ENCODE measurements at regions not wholly inside any gene's neighbourhood (a gene's known extent, or its start where the extent isn't known, plus 50 kb on each side); places are given as distances from the start of the nearest gene placed in this dataset.

GRCh38 chr7:91455411-91455810, 191.2 kb downstream of the FZD1 start:
- DNase-seq (ENCODE audit: low read depth, low spot score) (no peak), ATAC-seq (no peak)
- ChIA-PET POLR2A (no interaction called here), CTCF (no interaction called here)
- Histone ChIP-seq H3K27ac (ENCODE audit: low read length) (no peak overlapping the region), H3K36me3 (ENCODE audit: control insufficient read depth, insufficient read depth, low read length) (no peaks in the 10 kb centered on the region), H3K4me3 (ENCODE audit: low read depth in 2 of 2, low read length in 2 of 2) (no peak overlapping the region), H3K4me1 (ENCODE audit: control insufficient read depth, insufficient read depth, low read length) (no peaks in the 10 kb centered on the region), H3K27me3 (ENCODE audit: control insufficient read depth, insufficient read depth, low read length) (no peaks in the 10 kb centered on the region), H3K9me3 (ENCODE audit: control insufficient read depth, insufficient read depth, low read depth, low read length) (peaks cover 10% of the 10 kb centered on the region; the same call in 1 of the 2 replicates)
- in situ Hi-C loops (cut with HindIII; ENCODE audit: low pct_unique_long_range_greater_than_20kb, low sequenced_read_pairs) = no loop called here
- no TSS peak for BruUV-seq (replicated peaks)
- no peak for TF ChIP-seq TCF7L2 (IDR thresholded peaks at IDR 0.05; ENCODE audit: low read depth, low read length)
- TF ChIP-seq CTCF (IDR thresholded peaks at IDR 0.05) = no peak
- TF ChIP-seq SIN3A (IDR thresholded peaks at IDR 0.05; ENCODE audit: borderline replicate concordance, insufficient read depth, low read depth, low read length) = no peak
- no peak for TF ChIP-seq POLR2AphosphoS5 (IDR thresholded peaks at IDR 0.05; ENCODE audit: low read depth, low read length)
- TF ChIP-seq REST (IDR thresholded peaks at IDR 0.05; ENCODE audit: insufficient read depth in 1 of 2, low read depth in 2 of 2, low read length in 1 of 2) = no peak
- intact Hi-C loops (cut with micrococcal nuclease; ENCODE audit: unreplicated experiment) = no loop called here

- no TSS peak for BruUV-seq (replicated peaks)
- CTCF ChIA-PET = no interaction called here
- in situ Hi-C loops (cut with HindIII; ENCODE audit: low pct_unique_long_range_greater_than_20kb, low sequenced_read_pairs) = no loop called here
Observed at GRCh38 chr7:91457208-91457607, 193.0 kb downstream of the FZD1 start.

More at GRCh38 chr7:91457208-91457607, 193.0 kb downstream of the FZD1 start:
- intact Hi-C loops (cut with micrococcal nuclease; ENCODE audit: unreplicated experiment) = no loop called here
- no peak for ATAC-seq
- Histone ChIP-seq H3K27me3 (ENCODE audit: control insufficient read depth, insufficient read depth, low read length) (no peaks in the 10 kb centered on the region), H3K4me3 (ENCODE audit: low read depth in 2 of 2, low read length in 2 of 2) (no peak overlapping the region), H3K36me3 (ENCODE audit: control insufficient read depth, insufficient read depth, low read length) (no peaks in the 10 kb centered on the region), H3K4me1 (ENCODE audit: control insufficient read depth, insufficient read depth, low read length) (no peaks in the 10 kb centered on the region), H3K27ac (ENCODE audit: low read length) (no peak overlapping the region), H3K9me3 (ENCODE audit: control insufficient read depth, insufficient read depth, low read depth, low read length) (peaks cover 10% of the 10 kb centered on the region; the same call in 1 of the 2 replicates)
- POLR2A ChIA-PET = no interaction called here
- TF ChIP-seq REST (IDR thresholded peaks at IDR 0.05; ENCODE audit: insufficient read depth in 1 of 2, low read depth in 2 of 2, low read length in 1 of 2) (no peak), POLR2AphosphoS5 (IDR thresholded peaks at IDR 0.05; ENCODE audit: low read depth, low read length) (no peak), SIN3A (IDR thresholded peaks at IDR 0.05; ENCODE audit: borderline replicate concordance, insufficient read depth, low read depth, low read length) (no peak), TCF7L2 (IDR thresholded peaks at IDR 0.05; ENCODE audit: low read depth, low read length) (no peak), CTCF (IDR thresholded peaks at IDR 0.05) (no peak)
- no peak for DNase-seq (ENCODE audit: low read depth, low spot score)

All from Panc1 (cell line).